Ishikawa (cell line): ENCODE measurements at regions not wholly inside any gene's neighbourhood (a gene's known extent, or its start where the extent isn't known, plus 50 kb on each side); places are given as distances from the start of the nearest gene placed in this dataset.

Experiments used
- EP300 ChIP-seq: IDR thresholded peaks from 2 replicates; pipeline ENCODE4 v1.6.1; 2012; ENCODE audit warnings: borderline replicate concordance
- FOXM1 ChIP-seq: IDR thresholded peaks from 2 replicates; pipeline ENCODE4 v1.6.1; 2012; ENCODE audit warnings: low read depth, borderline replicate concordance

DNA sequence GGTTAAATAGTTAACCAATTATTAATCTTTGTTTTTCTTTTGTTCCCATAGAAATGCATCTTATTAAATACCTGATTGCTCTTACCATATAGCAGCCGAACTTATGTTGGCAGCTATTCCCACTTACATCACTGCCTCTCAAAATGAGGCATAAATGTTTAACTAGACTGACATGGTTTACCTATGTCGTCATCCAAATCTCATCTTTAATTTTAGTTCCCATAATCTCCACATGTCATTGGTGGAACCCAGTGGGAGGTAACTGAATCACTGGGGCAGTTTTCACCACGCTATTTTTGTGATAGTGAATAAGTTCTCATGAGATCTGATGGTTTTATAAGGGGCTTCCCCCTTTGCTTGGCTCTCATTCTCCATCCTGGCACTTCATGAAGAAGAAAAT lies 499.2 kb upstream of the ATP2B1 start:
- TF ChIP-seq FOXM1 = no peak
- TF ChIP-seq EP300 = no peak
